Endothelial cell of umbilical vein (primary cell): ENCODE measurements at regions not wholly inside any gene's neighbourhood (a gene's known extent, or its start where the extent isn't known, plus 50 kb on each side); places are given as distances from the start of the nearest gene placed in this dataset.

Experiments
- EZH2 ChIP-seq: IDR thresholded peaks from 2 replicates; pipeline ENCODE4 v1.6.1; 2012; ENCODE audit warnings: borderline replicate concordance, low read depth, mild to moderate bottlenecking, moderate library complexity, low read length, inconsistent platforms; ENCODE audit not compliant: severe bottlenecking
- FOS ChIP-seq: IDR thresholded peaks from 2 replicates; pipeline ENCODE4 v1.6.1; 2011; ENCODE audit warnings: mild to moderate bottlenecking, low read length, moderate library complexity, borderline replicate concordance; ENCODE audit not compliant: insufficient read depth
- JUN ChIP-seq: IDR thresholded peaks from 2 replicates; pipeline ENCODE4 v1.6.1; 2011; ENCODE audit warnings: borderline replicate concordance, low read depth; ENCODE audit not compliant: insufficient read length, insufficient read depth
- POLR2A ChIP-seq: IDR thresholded peaks from 2 replicates; pipeline ENCODE4 v1.6.1; 2012; ENCODE audit warnings: low read depth, mild to moderate bottlenecking, control low read depth, low read length
- POLR2AphosphoS5 ChIP-seq: IDR thresholded peaks from 2 replicates; pipeline ENCODE4 v1.6.1; 2012; ENCODE audit warnings: low read depth, mild to moderate bottlenecking, control low read depth, low read length, moderate library complexity; ENCODE audit not compliant: insufficient read depth
- TF ChIP-seq, protein P1 (sequence below), 2 donors: IDR thresholded peaks; 1 replicate in 1 of 2; 2 replicates in 1 of 2; pipeline ENCODE4 v1.5.1; 2011; ENCODE audit warnings: low read length in 2 of 2, mild to moderate bottlenecking in 2 of 2, moderate library complexity in 2 of 2, control low read depth in 1 of 2, inconsistent platforms in 1 of 2, low read depth in 1 of 2; ENCODE audit not compliant: insufficient read depth in 1 of 2; ENCODE audit errors: extremely low read depth in 1 of 2

DNA sequence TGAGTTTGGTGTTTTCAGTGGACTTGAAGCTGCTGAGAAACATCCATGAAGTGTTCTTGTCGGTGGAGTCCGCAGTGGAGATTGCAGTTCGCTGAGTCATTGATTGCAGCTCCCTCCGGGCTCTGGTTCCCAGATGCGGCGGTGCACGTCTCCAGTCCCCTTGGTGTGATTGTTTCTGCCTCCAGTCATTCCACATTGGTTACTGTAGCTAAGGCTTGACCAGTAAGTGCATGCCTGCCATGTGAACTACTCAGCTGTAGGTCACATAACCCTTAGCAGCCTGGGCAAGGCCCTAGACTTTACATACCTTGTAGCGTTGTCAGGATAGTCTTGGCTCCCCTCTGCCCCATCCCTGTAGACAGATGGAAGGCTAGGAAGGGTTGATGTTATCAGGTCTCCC is 53.8 kb upstream of the CLCN4 start:
- TF ChIP-seq, protein P1, sequence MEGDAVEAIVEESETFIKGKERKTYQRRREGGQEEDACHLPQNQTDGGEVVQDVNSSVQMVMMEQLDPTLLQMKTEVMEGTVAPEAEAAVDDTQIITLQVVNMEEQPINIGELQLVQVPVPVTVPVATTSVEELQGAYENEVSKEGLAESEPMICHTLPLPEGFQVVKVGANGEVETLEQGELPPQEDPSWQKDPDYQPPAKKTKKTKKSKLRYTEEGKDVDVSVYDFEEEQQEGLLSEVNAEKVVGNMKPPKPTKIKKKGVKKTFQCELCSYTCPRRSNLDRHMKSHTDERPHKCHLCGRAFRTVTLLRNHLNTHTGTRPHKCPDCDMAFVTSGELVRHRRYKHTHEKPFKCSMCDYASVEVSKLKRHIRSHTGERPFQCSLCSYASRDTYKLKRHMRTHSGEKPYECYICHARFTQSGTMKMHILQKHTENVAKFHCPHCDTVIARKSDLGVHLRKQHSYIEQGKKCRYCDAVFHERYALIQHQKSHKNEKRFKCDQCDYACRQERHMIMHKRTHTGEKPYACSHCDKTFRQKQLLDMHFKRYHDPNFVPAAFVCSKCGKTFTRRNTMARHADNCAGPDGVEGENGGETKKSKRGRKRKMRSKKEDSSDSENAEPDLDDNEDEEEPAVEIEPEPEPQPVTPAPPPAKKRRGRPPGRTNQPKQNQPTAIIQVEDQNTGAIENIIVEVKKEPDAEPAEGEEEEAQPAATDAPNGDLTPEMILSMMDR (IDR thresholded peaks at IDR 0.05; ENCODE audit: extremely low read depth in 1 of 2, insufficient read depth in 1 of 2, low read depth in 1 of 2, low read length in 2 of 2): no peak
- no peak for TF ChIP-seq EZH2
- no peak for TF ChIP-seq POLR2A
- no peak for TF ChIP-seq POLR2AphosphoS5
- no peak for TF ChIP-seq FOS
- no peak for TF ChIP-seq JUN
